Ovary (tissue), 7 donors: ENCODE measurements at regions not wholly inside any gene's neighbourhood (a gene's known extent, or its start where the extent isn't known, plus 50 kb on each side); places are given as distances from the start of the nearest gene placed in this dataset.

Experiments used
- DNase-seq, 5 donors: peaks; one replicate each; pipeline ENCODE4 v3.0.0-alpha.2; 2019 to 2020
- H3K27ac ChIP-seq, 2 donors: fragments of 200-600 bp; one replicate each; pipeline versions ENCODE4 v1.5.1 to v1.8.0; 2019 to 2022
- H3K27me3 ChIP-seq: fragments of 200-600 bp; one replicate; pipeline ENCODE4 v1.8.0; 2022
- H3K36me3 ChIP-seq: fragments of 200-600 bp; sonication (generic); one replicate; pipeline ENCODE4 v1.5.1; 2019
- H3K4me1 ChIP-seq: one replicate; pipeline ENCODE4 v1.8.1; 2013; ENCODE audit warnings: mild to moderate bottlenecking, moderate library complexity; ENCODE audit not compliant: insufficient read depth
- H3K4me3 ChIP-seq: fragments of 200-600 bp; sonication (generic); one replicate; pipeline ENCODE4 v1.5.1; 2017
- H3K9me3 ChIP-seq, 2 donors: fragments of 200-600 bp in 1 of 2; sonication (generic) in 1 of 2; one replicate each; pipeline versions ENCODE4 v1.5.1 to v1.8.1; 2013 to 2019; ENCODE audit warnings: mild to moderate bottlenecking in 1 of 2, moderate library complexity in 1 of 2
- EP300 ChIP-seq: sonication (generic); formaldehyde crosslinking; IDR thresholded peaks from one replicate; pipeline ENCODE4 v1.6.1; 2017; ENCODE audit warnings: antibody characterized with exemption
- POLR2A ChIP-seq: fragments of 450-650 bp; IDR thresholded peaks from one replicate; pipeline ENCODE4 v1.6.1; 2017; ENCODE audit warnings: antibody characterized with exemption, mild to moderate bottlenecking, moderate library complexity
- WGBS, 3 donors: extraction: QIAGEN DNeasy Blood & Tissue Kit in 1 of 3; methylation state at CpG; one replicate each; pipeline versions ENCODE4 v1.1.5 to v1.1.7; 2013 to 2017; 5-methylcytosine and 5-hydroxymethylcytosine counted together
- intact Hi-C, 4 donors: fragments of 100-400 bp; cut with DNase I; formaldehyde crosslinking; loops; one replicate each; pipeline versions ENCODE4 v1.11.0 to v1.15.1; 2022 to 2023
- TF ChIP-seq, protein P1 (sequence below), 3 donors: fragments of 450-650 bp in 2 of 3; fragments of 200-600 bp in 1 of 3; IDR thresholded peaks; one replicate each; pipeline versions ENCODE4 v1.5.1 to v1.8.0; 2016 to 2022; ENCODE audit warnings: antibody characterized with exemption in 3 of 3, mild to moderate bottlenecking in 1 of 3
- donor health status: DM: no; HTN: no; CAD: no; lungs with moderate emphysema.
- donor health status: DM: no; HTN: no; CAD: no.
- donor health status: Bipolar disorder and iron deficiency.
- donor health status: DM: no; HTN: no; CAD: no.
- donor health status: DM: yes; HTN: yes; CAD: no.

DNA sequence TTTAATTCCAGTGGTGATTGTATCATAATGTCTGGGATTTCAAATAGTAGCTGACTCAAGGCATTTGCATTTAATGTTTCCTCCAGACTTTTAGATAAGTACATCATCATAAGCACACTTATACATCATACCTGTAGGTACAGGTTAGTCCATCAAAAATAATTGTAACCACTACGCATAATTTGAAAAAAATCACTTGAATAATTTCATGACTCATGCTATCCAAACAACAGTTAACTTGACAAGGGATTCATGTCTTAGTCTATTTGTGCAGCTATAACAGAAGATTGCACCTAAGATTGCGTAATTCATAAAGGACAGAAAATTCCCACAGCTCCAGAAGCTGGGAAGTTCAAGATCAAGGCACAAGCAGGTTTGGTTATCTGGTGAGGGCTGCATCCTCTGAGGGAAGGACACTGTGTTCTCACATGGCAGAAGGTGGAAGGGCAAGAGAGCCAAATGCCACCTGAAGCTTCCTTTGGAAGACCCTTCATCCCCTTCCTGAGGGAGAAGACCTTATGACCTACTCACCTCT lies 801.7 kb upstream of the BRINP3 start:
- no peak overlapping the region for H3K4me3 ChIP-seq
- H3K36me3 ChIP-seq, result no peaks in the 10 kb centered on the region
- H3K4me1 ChIP-seq, result no peaks in the 10 kb centered on the region
- H3K27me3 ChIP-seq, result no peaks in the 10 kb centered on the region
- DNase-seq, result no peak
- TF ChIP-seq, protein P1, sequence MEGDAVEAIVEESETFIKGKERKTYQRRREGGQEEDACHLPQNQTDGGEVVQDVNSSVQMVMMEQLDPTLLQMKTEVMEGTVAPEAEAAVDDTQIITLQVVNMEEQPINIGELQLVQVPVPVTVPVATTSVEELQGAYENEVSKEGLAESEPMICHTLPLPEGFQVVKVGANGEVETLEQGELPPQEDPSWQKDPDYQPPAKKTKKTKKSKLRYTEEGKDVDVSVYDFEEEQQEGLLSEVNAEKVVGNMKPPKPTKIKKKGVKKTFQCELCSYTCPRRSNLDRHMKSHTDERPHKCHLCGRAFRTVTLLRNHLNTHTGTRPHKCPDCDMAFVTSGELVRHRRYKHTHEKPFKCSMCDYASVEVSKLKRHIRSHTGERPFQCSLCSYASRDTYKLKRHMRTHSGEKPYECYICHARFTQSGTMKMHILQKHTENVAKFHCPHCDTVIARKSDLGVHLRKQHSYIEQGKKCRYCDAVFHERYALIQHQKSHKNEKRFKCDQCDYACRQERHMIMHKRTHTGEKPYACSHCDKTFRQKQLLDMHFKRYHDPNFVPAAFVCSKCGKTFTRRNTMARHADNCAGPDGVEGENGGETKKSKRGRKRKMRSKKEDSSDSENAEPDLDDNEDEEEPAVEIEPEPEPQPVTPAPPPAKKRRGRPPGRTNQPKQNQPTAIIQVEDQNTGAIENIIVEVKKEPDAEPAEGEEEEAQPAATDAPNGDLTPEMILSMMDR (IDR thresholded peaks at IDR 0.05), result no peak
- no peak for TF ChIP-seq EP300
- no peak for TF ChIP-seq POLR2A
- H3K9me3 ChIP-seq, result no peaks in the 10 kb centered on the region
- intact Hi-C loops, result no loop called here
- no peak overlapping the region for H3K27ac ChIP-seq
- 94 to 99% (median 96%) methylated on average over 2 of the region's 2 CpGs for WGBS, 3 donors

DNA sequence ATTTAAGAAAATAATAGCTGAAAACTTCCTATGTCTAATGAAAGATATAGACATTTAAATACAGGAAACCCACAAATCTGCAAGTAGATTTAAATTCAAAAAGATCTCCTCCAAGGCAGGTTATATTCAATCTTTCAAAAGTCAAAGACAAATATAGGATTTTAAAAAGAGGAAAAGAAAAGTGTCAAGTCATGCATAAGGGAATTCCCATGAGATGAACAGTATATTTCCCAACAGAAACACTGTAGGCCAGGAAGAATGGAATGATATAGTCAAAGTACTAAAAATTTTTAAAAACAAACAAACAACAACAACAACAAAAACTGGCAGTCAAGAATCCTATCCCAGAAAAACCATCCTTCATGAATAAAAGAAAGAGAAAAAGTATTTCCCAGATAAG lies 806.5 kb upstream of the BRINP3 start:
- Histone ChIP-seq H3K36me3 (no peaks in the 10 kb centered on the region), H3K27ac (no peak overlapping the region), H3K9me3 (no peaks in the 10 kb centered on the region), H3K4me1 (no peaks in the 10 kb centered on the region), H3K4me3 (no peak overlapping the region), H3K27me3 (no peaks in the 10 kb centered on the region)
- DNase-seq, result no peak
- intact Hi-C loops, result no loop called here
- no peak for TF ChIP-seq POLR2A
- no peak for TF ChIP-seq EP300
- TF ChIP-seq, protein P1 (IDR thresholded peaks at IDR 0.05), result no peak

DNA sequence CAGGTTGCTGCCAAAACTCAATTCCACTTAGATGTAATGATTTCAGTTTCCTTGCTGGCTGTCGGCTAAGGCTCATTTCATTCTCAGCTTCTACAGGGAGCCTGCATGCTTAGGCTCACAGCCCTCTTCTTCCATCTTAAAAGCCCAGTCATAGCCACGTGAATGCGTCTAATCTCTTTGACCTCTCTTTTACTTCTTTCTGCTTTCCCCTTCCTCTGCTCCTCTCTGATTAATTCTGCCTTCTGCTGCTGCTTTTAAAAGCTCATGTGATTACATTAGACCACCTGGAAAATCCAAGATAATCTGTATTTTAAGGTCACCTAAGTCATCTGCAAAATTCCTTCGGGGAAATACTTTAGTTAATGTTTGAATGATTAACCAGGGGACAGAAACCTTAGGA lies 812.8 kb upstream of the BRINP3 start:
- DNase-seq, result no peak
- TF ChIP-seq EP300, result no peak
- H3K27ac ChIP-seq, result no peak overlapping the region
- no peaks in the 10 kb centered on the region for H3K9me3 ChIP-seq
- WGBS, 3 donors, result 27 to 52% (median 33%) methylated on average over 4 of the region's 4 CpGs
- no peaks in the 10 kb centered on the region for H3K27me3 ChIP-seq
- no peaks in the 10 kb centered on the region for H3K36me3 ChIP-seq
- intact Hi-C loops, result loop anchor here in 1 of 4 donors (5.0 kb wide), 1 partner anchor 1208 kb away; no protein-coding TSS in a partner anchor
- no peak overlapping the region for H3K4me3 ChIP-seq
- H3K4me1 ChIP-seq, result no peaks in the 10 kb centered on the region

DNA sequence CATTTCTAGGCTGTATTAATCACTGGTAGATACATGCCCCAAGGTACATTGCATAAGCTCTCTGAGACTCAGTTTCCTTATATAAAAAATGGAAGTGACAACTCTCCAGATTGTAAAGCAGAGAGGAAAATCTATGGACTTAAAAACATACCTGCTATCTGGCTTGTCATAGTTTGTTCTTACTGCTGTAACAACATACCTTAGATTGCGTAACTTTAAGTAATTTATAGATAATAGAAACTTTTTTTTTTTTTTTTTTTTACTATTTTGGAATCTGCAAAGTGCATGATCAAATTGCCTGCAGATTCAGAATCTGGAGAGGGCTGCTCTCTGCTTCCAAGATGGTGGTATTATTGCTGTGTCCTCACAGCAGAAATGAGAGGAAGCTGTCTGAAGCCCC lies 827.7 kb upstream of the BRINP3 start:
- 96 to 97% (median 96%) methylated on average over 1 of the region's 1 CpG for WGBS, 3 donors
- intact Hi-C loops, result no loop called here
- Histone ChIP-seq H3K27ac (no peak overlapping the region), H3K9me3 (no peaks in the 10 kb centered on the region), H3K27me3 (no peaks in the 10 kb centered on the region), H3K4me1 (no peaks in the 10 kb centered on the region), H3K4me3 (no peak overlapping the region), H3K36me3 (no peaks in the 10 kb centered on the region)
- no peak for DNase-seq
- TF ChIP-seq, protein P1 (IDR thresholded peaks at IDR 0.05), result no peak
- TF ChIP-seq POLR2A, result no peak
- no peak for TF ChIP-seq EP300

DNA sequence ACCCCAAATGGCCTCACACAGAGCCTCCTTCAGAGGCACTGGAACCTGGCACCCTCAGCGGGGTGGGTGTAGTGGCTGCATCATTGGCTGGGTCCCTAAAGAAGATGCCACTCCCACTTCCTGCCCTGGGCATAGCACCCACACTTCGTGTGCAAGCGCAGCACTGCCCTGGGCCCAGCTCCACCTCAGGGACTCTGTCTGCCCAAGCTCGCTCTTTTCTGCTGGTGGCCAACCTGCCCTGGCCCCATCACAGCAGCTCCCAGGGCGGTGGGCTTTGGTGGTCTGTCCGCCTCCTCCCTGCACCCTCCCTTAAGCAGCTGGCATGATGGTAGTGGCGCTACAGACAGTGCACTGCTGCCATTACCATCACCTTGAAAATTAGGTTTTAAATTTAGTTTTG lies 829.3 kb upstream of the BRINP3 start:
- TF ChIP-seq, protein P1 (IDR thresholded peaks at IDR 0.05), result no peak
- TF ChIP-seq POLR2A, result no peak
- TF ChIP-seq EP300, result no peak
- no peak for DNase-seq
- intact Hi-C loops, result no loop called here
- no peaks in the 10 kb centered on the region for H3K36me3 ChIP-seq
- no peaks in the 10 kb centered on the region for H3K27me3 ChIP-seq
- no peaks in the 10 kb centered on the region for H3K9me3 ChIP-seq
- no peaks in the 10 kb centered on the region for H3K4me1 ChIP-seq
- no peak overlapping the region for H3K4me3 ChIP-seq
- 89 to 95% (median 95%) methylated on average over 7 of the region's 7 CpGs for WGBS, 3 donors
- H3K27ac ChIP-seq, result no peak overlapping the region
